Activated CD4-positive, alpha-beta T cell treated with anti-CD3 and anti-CD28 coated beads for 4 hours (primary cell): ENCODE measurements at regions not wholly inside any gene's neighbourhood (a gene's known extent, or its start where the extent isn't known, plus 50 kb on each side); places are given as distances from the start of the nearest gene placed in this dataset.
"Not testable (repeated sequence)": the region's sequence is repeated elsewhere in the genome, so short reads cannot be mapped to it uniquely, and the experiment has no call there.

ENCODE experiments used
- DNase-seq, 2 donors: peaks; one replicate each; pipeline ENCODE4 v3.0.0-alpha.2; 2020

GRCh38 chr5:174610968-174611367 is 113.4 kb upstream of the MSX2 start:
- DNase-seq, result no peak

DNA sequence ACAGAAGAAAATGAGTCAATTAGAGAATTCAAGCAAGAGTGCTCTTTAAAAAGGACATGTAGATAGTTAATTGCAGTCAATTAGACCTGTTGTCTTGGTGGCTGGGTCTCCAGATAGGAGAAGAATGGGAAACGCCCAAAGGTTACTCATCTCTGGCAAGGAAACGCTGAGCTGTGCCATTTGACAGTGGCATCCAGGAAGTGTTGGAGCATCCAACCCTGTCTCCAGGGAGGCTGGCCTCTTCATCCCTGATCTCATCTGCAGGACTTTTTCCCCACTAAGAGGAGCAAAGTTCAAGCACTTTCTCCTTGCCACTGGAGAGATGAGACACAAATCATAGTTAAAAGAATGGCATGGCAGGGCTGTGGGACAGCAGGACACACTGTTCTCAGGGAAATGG is 111.7 kb upstream of the MSX2 start:
- no peak for DNase-seq

DNA sequence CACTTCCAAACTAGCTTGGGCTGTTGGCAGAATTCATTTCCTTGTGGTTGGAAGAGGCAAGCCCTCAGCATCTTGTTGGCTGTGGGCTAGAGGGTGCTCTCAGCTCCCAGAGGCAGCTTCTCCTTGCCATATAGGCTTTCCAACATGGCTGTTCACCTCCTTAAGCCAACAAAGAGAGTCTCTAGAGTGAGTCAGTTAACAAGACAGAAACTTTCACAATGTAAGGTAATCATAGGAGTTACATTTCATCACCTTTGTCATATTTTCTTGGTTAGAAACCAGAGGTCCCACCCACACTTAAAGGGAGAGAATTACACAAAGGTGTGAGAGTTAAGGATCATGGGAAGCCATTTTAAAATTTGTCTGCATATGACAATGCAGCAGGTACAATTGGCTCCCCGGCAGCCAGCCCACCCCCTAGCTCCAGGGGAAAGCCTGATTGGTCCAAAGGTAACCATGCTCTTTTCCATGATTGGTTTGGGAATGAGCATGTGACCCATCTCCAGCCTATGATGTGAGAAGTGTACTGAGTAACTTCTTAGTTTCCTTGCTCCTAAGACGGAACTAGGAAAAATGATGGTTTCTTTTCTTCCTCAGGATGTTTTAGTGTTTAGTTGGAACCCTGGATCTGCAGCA is 109.8 kb upstream of the MSX2 start:
- no peak for DNase-seq

- DNase-seq, result no peak
These were observed 108.3 kb upstream of the MSX2 start for GRCh38 chr5:174616036-174616435.

- no peak for DNase-seq
These were observed 107.1 kb upstream of the MSX2 start for GRCh38 chr5:174617285-174617684.

- no peak for DNase-seq
These were observed 106.5 kb upstream of the MSX2 start for GRCh38 chr5:174617910-174618309.

GRCh38 chr5:174618589-174618988 is 105.8 kb upstream of the MSX2 start:
- no peak for DNase-seq

GRCh38 chr5:174622067-174622466 is 102.3 kb upstream of the MSX2 start:
- DNase-seq, result no peak

DNA sequence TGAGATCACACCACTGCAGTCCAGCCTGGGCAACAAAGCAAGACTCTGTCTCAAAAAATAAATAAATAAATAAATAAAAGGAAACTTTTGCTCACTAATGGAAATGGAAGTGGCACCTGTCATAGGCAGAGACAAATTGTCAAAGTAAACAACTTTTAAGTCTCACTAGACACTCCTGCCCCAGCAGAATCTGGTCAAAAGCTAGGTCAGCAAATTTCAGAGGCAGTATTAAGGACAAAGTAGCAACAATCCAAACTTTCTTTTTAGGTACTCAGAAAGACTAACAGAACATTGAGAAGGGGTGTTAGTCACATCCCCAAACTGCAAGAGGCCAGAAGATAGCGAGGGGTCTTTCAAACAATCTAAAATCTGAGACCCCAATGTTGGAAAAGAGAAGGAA is 101.4 kb upstream of the MSX2 start:
- no peak for DNase-seq

GRCh38 chr5:174623433-174624019 is 100.9 kb upstream of the MSX2 start:
- DNase-seq, result no peak

DNA sequence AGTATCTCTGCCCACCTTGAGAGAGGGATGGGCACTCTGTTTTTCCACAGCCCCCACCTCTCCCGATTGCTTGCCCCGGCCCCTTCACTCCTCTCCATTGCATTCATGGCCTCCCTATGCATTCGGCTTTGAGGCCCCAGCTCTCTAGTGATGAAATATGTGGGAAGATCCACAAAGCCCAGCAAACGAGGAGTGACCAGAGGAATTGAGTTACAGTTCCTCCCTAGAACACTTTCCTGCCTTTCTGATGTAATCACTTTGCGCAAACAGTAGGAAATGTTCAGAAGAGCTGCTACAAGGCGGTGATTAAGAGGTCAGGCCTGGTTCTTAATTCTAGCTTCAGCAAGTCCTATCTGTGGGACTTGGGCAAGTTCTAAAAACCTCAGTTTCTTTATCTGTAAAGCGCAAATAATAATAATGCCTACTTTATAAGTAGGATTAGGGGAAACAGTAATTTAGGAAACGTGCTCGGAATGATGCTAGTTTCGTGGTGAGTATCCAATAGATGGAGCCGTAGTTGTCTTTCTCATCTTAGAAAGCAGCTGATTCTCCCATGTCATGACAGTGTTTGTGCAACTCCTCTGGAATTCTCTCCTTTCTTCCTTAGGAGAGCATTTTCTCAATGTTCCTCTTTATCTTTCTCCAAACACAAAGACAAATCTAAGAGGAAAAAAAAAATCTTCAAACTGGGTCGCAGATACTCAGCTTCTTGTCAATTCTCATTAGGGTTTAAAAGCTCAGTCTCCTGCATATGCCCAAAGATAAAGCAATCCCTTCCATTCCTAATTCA is 99.5 kb upstream of the MSX2 start:
- no peak for DNase-seq

DNA sequence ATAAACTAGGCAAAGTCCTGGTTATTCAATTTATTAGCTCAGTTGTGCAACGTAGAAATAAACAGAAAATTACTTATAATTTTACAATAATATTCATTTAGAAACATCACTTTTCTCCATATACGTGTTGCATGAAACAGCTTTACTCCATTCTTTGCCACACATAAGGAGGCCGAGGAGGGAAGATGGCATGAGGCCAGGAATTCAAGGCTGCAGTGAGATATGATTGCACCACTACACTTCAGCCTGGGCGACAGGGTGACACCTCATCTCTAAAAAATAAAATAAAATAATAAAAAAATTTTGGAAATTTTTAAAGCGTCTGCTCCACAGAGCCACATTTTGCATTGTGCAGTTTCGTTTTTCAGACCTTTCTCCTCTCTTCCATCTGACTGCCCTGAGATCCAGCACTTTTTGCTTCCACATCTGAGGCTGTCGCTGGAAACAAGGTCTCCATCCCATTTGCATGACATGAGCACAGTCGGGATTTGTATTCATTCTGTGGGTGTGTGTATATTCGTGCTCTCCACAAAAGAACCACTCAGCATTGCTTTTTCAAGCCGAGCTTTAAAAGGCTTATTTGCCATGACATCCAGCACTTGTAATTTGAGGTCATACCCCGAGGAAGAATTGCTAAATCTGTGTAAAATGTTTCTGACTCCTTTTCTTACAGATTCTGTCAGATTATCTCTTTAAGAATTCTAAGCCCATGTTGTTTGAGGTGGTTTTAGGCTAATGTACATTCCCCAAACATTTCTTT is 98.6 kb upstream of the MSX2 start:
- no peak for DNase-seq

- DNase-seq, result no peak
These were observed 97.9 kb upstream of the MSX2 start for GRCh38 chr5:174626369-174626920.

GRCh38 chr5:174636094-174636493 is 88.3 kb upstream of the MSX2 start:
- no peak for DNase-seq

DNA sequence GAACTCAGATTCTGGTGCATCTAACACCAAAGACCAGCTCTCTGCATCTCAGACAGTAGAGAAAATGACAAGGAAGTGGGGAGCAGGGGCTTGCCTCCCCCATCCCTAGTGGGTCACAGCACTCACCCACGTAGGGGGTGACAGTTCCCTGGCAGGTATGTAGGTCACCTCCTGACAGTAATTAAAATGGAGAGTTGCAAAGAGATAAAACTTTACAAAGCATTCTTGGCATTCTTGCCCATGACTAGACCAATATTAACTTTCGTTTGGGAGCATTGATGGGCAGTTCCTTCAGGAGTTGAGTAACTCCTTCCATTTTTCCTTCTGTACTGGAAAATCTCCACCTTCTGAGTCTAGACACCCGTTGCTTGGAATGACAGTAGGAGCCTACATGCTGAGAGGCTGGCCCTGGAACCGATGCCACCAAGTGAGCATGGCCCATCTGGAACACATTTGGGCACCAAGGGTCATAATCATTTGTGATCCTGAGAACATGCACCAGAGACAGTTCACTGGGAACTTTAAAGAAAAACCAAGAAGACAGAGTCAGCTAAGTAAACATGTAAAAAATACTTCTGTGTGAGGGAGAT is 81.5 kb upstream of the MSX2 start:
- no peak for DNase-seq

DNA sequence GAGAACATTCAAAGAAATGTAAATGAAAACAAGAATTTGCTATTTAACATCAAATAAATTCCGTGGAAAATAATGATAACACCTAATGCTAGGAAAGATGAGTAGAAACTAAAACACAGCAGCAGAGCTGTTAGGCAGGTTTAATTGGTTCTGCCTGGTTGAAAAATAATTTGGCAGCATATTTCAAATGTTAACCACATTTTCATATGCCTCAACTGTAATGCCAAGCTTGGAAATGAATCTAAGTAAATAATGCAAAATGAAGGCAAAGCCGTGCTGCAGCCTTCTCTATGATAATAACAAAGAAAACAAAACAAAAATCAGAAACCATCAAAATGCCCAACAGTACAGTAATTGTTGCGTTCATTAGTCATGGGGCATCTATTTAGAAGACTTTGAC is 79.9 kb upstream of the MSX2 start:
- no peak for DNase-seq

DNA sequence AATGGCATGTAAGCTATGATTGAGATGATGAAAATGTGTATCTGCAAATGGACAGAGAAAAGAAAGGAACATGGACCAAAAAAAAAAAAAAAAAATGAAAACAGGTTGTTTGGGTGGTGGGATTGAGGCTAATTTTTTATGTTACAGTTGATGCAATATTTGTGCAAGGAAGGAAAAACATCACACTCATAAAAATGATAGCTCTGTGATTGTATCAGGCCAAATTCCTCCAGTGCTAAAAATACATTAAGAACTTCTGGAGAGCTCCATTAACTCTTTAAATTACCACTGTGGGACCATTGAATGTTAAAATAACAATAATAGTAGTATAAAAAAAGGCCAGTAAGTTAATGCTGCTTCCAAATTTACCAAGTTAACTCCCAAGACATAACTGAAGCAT is 79.5 kb upstream of the MSX2 start:
- no peak for DNase-seq

- no peak for DNase-seq
These were observed 78.7 kb upstream of the MSX2 start for GRCh38 chr5:174645677-174646076.

GRCh38 chr5:174648618-174649017 is 75.8 kb upstream of the MSX2 start:
- not testable (repeated sequence) for DNase-seq

- no peak for DNase-seq
These were observed 75.0 kb upstream of the MSX2 start for GRCh38 chr5:174649391-174649790.

DNA sequence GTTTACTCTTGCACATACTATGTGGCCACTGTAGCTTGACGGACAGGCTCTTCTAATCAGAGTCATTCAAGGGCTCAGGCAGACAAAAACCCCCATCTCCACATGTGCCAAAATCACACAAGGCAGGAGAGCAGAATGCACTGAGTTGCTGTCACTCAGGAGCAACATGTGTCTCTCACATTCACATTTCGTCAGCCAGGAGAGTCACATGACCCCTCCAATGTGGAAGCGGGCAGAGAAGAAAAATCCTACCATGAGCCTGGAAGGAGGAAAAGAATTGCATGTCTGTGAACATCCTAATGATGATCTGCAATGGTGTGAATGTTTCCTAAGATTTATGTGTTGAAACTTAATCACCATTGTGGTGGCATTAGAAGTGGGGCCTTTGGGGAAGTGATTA is 69.9 kb upstream of the MSX2 start:
- no peak for DNase-seq

GRCh38 chr5:174655351-174655750 is 69.0 kb upstream of the MSX2 start:
- DNase-seq, result no peak
